ENCODE measurements at regions not wholly inside any gene's neighbourhood (a gene's known extent, or its start where the extent isn't known, plus 50 kb on each side); places are given as distances from the start of the nearest gene placed in this dataset.
A peak's percentile ranks its signal among the peaks of the same experiment; 100 is the strongest.

GRCh38 chr4:85358831-85359230 lies 116.1 kb upstream of the ARHGAP24 start:
- TF ChIP-seq CTCF (IDR thresholded peaks at IDR 0.05; ENCODE audit: control insufficient read depth, extremely low read depth, insufficient read depth), result no peak
- H3K4me3 ChIP-seq (ENCODE audit: low read depth, low read length), result no peak overlapping the region
- no peak for DNase-seq (ENCODE audit: low read depth)

- H3K4me3 ChIP-seq (ENCODE audit: low read depth, low read length), result no peak overlapping the region
- no peak for TF ChIP-seq CTCF (IDR thresholded peaks at IDR 0.05; ENCODE audit: control insufficient read depth, extremely low read depth, insufficient read depth)
- no peak for DNase-seq (ENCODE audit: low read depth)
These were observed 112.4 kb upstream of the ARHGAP24 start for GRCh38 chr4:85362550-85362949.

- TF ChIP-seq CTCF (IDR thresholded peaks at IDR 0.05; ENCODE audit: control insufficient read depth, extremely low read depth, insufficient read depth), result no peak
- no peak for DNase-seq (ENCODE audit: low read depth)
These were observed 107.1 kb upstream of the ARHGAP24 start for GRCh38 chr4:85367815-85368214.

GRCh38 chr4:85368240-85368639 lies 106.7 kb upstream of the ARHGAP24 start:
- no peak overlapping the region for H3K4me3 ChIP-seq (ENCODE audit: low read depth, low read length)
- DNase-seq (ENCODE audit: low read depth), result no peak
- no peak for TF ChIP-seq CTCF (IDR thresholded peaks at IDR 0.05; ENCODE audit: control insufficient read depth, extremely low read depth, insufficient read depth)

More at GRCh38 chr4:85367815-85368214, 107.1 kb upstream of the ARHGAP24 start:
- H3K4me3 ChIP-seq (ENCODE audit: low read depth, low read length), result no peak overlapping the region

GRCh38 chr4:85368932-85369331 lies 106.0 kb upstream of the ARHGAP24 start:
- H3K4me3 ChIP-seq (ENCODE audit: low read depth, low read length), result no peak overlapping the region
- TF ChIP-seq CTCF (IDR thresholded peaks at IDR 0.05; ENCODE audit: control insufficient read depth, extremely low read depth, insufficient read depth), result no peak
- DNase-seq (ENCODE audit: low read depth), result no peak

GRCh38 chr4:85369703-85370380 lies 105.1 kb upstream of the ARHGAP24 start:
- DNase-seq (ENCODE audit: low read depth), result no peak
- TF ChIP-seq CTCF (IDR thresholded peaks at IDR 0.05; ENCODE audit: control insufficient read depth, extremely low read depth, insufficient read depth), result 0 out of 2 replicates have a peak, but pooled peaks have one; percentile 2
- H3K4me3 ChIP-seq (ENCODE audit: low read depth, low read length), result no peak overlapping the region

Measured in LNCaP clone FGC (cell line).